ENCODE measurements at regions not wholly inside any gene's neighbourhood (a gene's known extent, or its start where the extent isn't known, plus 50 kb on each side); places are given as distances from the start of the nearest gene placed in this dataset.

DNA sequence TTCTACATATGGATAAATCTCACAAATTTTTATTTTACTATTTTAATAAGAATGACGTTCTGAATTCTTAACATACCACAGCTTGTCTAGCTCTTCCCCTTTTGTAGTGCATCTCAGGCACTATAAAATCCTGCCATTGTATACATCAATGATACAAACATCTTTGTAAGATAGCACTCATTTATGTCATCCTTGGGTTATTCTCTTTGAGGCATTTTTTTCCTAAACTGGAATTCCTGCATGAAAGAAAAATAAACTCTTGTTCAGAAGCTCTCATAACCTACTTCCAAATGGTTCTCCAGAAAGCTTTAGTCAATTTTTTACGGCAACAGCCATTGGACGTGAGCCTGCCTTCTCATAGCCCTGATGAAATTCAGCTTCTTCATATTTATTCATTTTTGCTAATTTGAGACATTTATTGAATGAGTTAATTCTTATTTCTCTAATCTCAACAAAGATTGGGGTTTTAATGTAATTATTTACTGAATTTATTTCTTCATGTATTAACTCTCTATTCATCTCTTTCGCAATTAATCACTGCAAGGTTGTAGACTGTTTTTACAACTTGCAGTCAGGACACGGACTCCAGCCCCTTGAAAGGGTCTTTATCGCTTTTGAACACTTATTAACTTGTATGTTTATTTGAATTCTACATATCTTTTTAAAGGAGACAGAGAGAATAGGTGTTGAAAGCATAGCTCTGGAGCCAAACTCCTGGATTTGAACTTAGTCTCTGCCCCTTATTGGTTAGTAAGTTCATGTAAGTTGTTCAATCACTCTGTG lies 57.6 kb upstream of the PARD3B start:
- WGBS (ENCODE audit: insufficient coverage, low coverage, low lambda C conversion rate, missing lambda C conversion rate), result 67% methylated on average over 6 of the region's 6 CpGs
- H3K36me3 ChIP-seq, result no peaks in the 10 kb centered on the region
- ATAC-seq (no peak), DNase-seq (no peak)
- no peak overlapping the region for H3K4me3 ChIP-seq
- H3K27me3 ChIP-seq, result no peaks in the 10 kb centered on the region
- no peak for TF ChIP-seq POLR2A (IDR thresholded peaks at IDR 0.05)
- TF ChIP-seq, protein P1, sequence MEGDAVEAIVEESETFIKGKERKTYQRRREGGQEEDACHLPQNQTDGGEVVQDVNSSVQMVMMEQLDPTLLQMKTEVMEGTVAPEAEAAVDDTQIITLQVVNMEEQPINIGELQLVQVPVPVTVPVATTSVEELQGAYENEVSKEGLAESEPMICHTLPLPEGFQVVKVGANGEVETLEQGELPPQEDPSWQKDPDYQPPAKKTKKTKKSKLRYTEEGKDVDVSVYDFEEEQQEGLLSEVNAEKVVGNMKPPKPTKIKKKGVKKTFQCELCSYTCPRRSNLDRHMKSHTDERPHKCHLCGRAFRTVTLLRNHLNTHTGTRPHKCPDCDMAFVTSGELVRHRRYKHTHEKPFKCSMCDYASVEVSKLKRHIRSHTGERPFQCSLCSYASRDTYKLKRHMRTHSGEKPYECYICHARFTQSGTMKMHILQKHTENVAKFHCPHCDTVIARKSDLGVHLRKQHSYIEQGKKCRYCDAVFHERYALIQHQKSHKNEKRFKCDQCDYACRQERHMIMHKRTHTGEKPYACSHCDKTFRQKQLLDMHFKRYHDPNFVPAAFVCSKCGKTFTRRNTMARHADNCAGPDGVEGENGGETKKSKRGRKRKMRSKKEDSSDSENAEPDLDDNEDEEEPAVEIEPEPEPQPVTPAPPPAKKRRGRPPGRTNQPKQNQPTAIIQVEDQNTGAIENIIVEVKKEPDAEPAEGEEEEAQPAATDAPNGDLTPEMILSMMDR (IDR thresholded peaks at IDR 0.05), result no peak
- no peaks in the 10 kb centered on the region for H3K9me3 ChIP-seq
- H3K4me1 ChIP-seq, result no peaks in the 10 kb centered on the region
- intact Hi-C loops (cut with DNase I), result no loop called here
- no peak overlapping the region for H3K27ac ChIP-seq

DNA sequence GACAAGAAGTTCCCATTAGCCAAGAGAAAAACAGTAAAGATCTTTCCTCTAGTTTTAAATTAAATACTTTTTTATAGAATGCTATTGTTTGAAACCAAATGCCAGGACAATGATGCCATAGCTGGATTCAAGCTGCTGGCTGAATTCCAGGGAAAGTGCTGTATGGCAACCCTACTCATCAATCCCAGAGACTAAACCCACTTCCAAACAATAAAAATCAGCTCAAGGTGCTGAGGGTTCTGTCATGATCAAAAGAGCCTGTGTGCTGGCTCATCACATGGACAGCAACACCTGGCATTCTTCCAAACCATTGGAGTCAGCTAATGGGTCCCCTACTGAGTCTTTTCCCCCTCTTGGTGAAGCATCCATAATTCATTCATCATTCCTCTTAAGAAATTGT lies 53.7 kb upstream of the PARD3B start:
- Histone ChIP-seq H3K9me3 (no peaks in the 10 kb centered on the region), H3K27me3 (no peaks in the 10 kb centered on the region), H3K36me3 (no peaks in the 10 kb centered on the region), H3K4me1 (no peaks in the 10 kb centered on the region), H3K4me3 (no peak overlapping the region), H3K27ac (no peak overlapping the region)
- DNase-seq, result no peak
- TF ChIP-seq, protein P1 (IDR thresholded peaks at IDR 0.05), result no peak
- no peak for TF ChIP-seq POLR2A (IDR thresholded peaks at IDR 0.05)
- intact Hi-C loops (cut with DNase I), result no loop called here
- no peak for ATAC-seq

DNA sequence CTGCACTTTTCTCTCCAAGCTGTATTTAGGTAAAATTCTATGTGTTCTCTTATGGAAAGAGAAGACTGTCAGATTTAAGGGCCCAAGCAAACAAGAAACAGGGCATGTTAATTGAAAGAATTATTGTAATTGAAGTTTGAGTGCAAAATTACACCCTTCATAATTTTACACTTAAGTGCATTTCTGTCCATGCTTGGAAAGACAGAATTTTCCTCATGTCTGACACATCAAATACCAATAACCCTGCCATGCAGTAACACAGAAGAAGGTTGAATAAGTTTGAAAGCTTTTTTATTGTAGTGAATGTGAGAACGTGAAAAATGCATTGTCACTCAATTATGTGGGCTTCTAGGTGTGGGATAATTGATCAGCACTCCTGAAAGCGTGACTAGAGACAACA lies 52.9 kb upstream of the PARD3B start:
- no peak overlapping the region for H3K4me3 ChIP-seq
- H3K27ac ChIP-seq, result no peak overlapping the region
- no peaks in the 10 kb centered on the region for H3K36me3 ChIP-seq
- no peaks in the 10 kb centered on the region for H3K27me3 ChIP-seq
- 67% methylated on average over 2 of the region's 2 CpGs for WGBS (ENCODE audit: insufficient coverage, low coverage, low lambda C conversion rate, missing lambda C conversion rate)
- no peaks in the 10 kb centered on the region for H3K4me1 ChIP-seq
- ATAC-seq (no peak), DNase-seq (no peak)
- H3K9me3 ChIP-seq, result no peaks in the 10 kb centered on the region
- TF ChIP-seq POLR2A (IDR thresholded peaks at IDR 0.05), result no peak
- TF ChIP-seq, protein P1 (IDR thresholded peaks at IDR 0.05), result no peak
- intact Hi-C loops (cut with DNase I), result no loop called here

DNA sequence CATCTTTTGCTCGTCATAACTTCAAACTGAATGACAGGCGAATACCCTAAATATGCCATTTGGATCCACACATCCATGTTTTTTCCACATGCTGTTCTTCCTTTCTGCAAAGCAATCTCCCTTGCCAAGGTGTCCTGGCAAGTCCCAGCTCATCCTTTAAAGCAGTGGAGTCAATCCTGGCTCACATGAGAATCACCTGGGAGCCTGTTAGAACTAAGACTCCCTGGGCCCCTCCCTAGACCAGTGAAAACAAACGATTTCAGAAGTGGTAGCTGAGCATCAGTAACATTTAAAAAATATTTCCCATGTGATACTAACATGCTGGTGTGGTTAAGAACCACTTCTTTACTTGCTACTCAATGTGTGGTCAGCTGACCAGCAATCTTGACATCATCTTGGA lies 50.6 kb upstream of the PARD3B start:
- H3K4me1 ChIP-seq, result no peaks in the 10 kb centered on the region
- ATAC-seq, result no peak
- TF ChIP-seq, protein P1 (IDR thresholded peaks at IDR 0.05), result no peak
- H3K36me3 ChIP-seq, result no peaks in the 10 kb centered on the region
- H3K9me3 ChIP-seq, result no peaks in the 10 kb centered on the region
- H3K4me3 ChIP-seq, result no peak overlapping the region
- WGBS (ENCODE audit: insufficient coverage, low coverage, low lambda C conversion rate, missing lambda C conversion rate), result 74% methylated on average over 3 of the region's 3 CpGs
- H3K27ac ChIP-seq, result no peak overlapping the region
- H3K27me3 ChIP-seq, result no peaks in the 10 kb centered on the region
- intact Hi-C loops (cut with DNase I), result no loop called here
- DNase-seq, result no peak

DNA sequence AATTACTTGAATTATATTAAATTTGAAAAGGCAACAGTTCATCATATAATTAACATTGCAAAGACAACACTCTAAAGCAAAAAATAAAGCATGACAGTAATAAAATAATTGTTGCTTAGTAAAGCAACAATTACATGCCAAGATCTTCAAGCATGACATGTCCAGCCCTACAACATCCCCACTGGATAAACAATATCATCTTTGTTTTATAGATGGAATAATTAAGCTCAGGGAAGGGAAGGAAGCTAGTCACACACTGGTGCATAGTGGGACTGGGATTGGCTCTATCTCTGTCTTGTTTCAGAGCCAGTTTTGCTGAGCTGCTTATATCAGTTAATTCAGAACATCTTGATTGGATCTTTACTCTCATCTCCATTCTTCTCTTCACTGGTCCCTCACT lies 49.9 kb upstream of the PARD3B start:
- H3K4me3 ChIP-seq, result no peak overlapping the region
- no peaks in the 10 kb centered on the region for H3K9me3 ChIP-seq
- H3K4me1 ChIP-seq, result no peaks in the 10 kb centered on the region
- intact Hi-C loops (cut with DNase I), result no loop called here
- no peak overlapping the region for H3K27ac ChIP-seq
- DNase-seq (no peak), ATAC-seq (no peak)
- TF ChIP-seq POLR2A (IDR thresholded peaks at IDR 0.05), result no peak
- TF ChIP-seq, protein P1 (IDR thresholded peaks at IDR 0.05), result no peak
- no peaks in the 10 kb centered on the region for H3K27me3 ChIP-seq
- no peaks in the 10 kb centered on the region for H3K36me3 ChIP-seq

Data from right lobe of liver (tissue), 6 donors.